OCI-LY3 (cell line): ENCODE measurements at regions not wholly inside any gene's neighbourhood (a gene's known extent, or its start where the extent isn't known, plus 50 kb on each side); places are given as distances from the start of the nearest gene placed in this dataset.

Source experiments
- H2AFZ ChIP-seq: fragments of 200-600, 300-600 bp; shearing (Covaris generic); 2 replicates; pipeline ENCODE4 v1.6.0; 2014; ENCODE audit warnings: antibody characterized with exemption, low read depth, low read length
- H3K27ac ChIP-seq: fragments of 200-600, 300-600 bp; sonication (generic); 2 replicates; pipeline ENCODE4 v1.5.1; 2014; ENCODE audit warnings: mild to moderate bottlenecking, low read length, moderate library complexity, mixed read lengths
- H3K27me3 ChIP-seq: fragments of 200-600, 300-600 bp; sonication (generic); 2 replicates; pipeline ENCODE4 v1.6.1; 2014; ENCODE audit warnings: low read depth, low read length, mixed read lengths
- H3K36me3 ChIP-seq: fragments of 200-600, 300-600 bp; sonication (generic); replicated peaks from 2 replicates; pipeline ENCODE3; 2014; ENCODE audit warnings: low read depth, low read length, mixed read lengths
- H3K4me1 ChIP-seq: fragments of 300-600, 200-600 bp; sonication (generic); 2 replicates; pipeline ENCODE4 v1.6.1; 2014; ENCODE audit warnings: low read length, mixed read lengths
- H3K4me2 ChIP-seq: fragments of 200-600, 300-600 bp; sonication (generic); 2 replicates; pipeline ENCODE4 v1.6.1; 2014; ENCODE audit warnings: low read length, mixed read lengths
- H3K4me3 ChIP-seq: fragments of 300-600, 200-600 bp; sonication (generic); 2 replicates; pipeline ENCODE4 v1.5.1; 2014; ENCODE audit warnings: antibody characterized with exemption, mild to moderate bottlenecking, low read length, moderate library complexity
- H3K79me2 ChIP-seq: fragments of 300-600, 200-600 bp; shearing (Covaris generic); 2 replicates; pipeline ENCODE4 v1.6.1; 2014; ENCODE audit warnings: mild to moderate bottlenecking, low read length, mixed read lengths
- H3K9ac ChIP-seq: fragments of 300-600, 200-600 bp; shearing (Covaris generic); 2 replicates; pipeline ENCODE4 v1.6.0; 2014; ENCODE audit warnings: mild to moderate bottlenecking, low read length, moderate library complexity
- H3K9me3 ChIP-seq: fragments of 200-600, 300-600 bp; shearing (Covaris generic); 2 replicates; pipeline ENCODE4 v1.6.1; 2014; ENCODE audit warnings: low read length, mixed read lengths; ENCODE audit not compliant: insufficient read depth
- H4K20me1 ChIP-seq: fragments of 200-600, 300-600 bp; sonication (generic); 2 replicates; pipeline ENCODE4 v1.6.1; 2016; ENCODE audit warnings: low read length, mixed read lengths; ENCODE audit not compliant: insufficient read depth
- EZH2phosphoT487 ChIP-seq: fragments of 200-600 bp; shearing (Covaris generic); IDR thresholded peaks from 2 replicates; pipeline ENCODE4 v1.6.1; 2018; ENCODE audit warnings: antibody characterized with exemption, mixed run types, low read depth
- TF ChIP-seq, protein P1 (sequence below): fragments of 200-600, 300-600 bp; sonication (generic); IDR thresholded peaks from 2 replicates; pipeline ENCODE4 v1.5.1; 2014; ENCODE audit warnings: antibody characterized with exemption, low read length, low read depth

DNA sequence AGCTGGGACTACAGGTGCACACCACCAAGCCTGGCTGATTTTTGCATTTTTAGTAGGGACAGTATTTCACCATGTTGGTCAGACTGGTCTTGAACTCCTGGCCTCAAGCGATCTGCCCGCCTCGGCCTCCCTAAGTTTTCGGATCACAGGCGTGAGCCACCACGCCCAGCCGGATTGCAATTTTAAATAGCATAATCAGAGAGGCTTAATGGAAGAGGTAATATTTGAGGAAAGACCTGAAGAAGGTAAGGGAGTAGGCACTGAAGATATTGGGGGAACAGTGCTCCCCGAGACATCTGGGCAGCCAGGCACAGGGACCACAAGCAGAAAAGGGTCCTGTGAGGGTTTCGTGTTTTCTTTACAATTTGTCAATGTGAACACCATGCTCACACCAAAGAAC is 61.4 kb upstream of the USP6NL start:
- no peak overlapping the region for H3K27ac ChIP-seq
- no peak for TF ChIP-seq EZH2phosphoT487
- TF ChIP-seq, protein P1, sequence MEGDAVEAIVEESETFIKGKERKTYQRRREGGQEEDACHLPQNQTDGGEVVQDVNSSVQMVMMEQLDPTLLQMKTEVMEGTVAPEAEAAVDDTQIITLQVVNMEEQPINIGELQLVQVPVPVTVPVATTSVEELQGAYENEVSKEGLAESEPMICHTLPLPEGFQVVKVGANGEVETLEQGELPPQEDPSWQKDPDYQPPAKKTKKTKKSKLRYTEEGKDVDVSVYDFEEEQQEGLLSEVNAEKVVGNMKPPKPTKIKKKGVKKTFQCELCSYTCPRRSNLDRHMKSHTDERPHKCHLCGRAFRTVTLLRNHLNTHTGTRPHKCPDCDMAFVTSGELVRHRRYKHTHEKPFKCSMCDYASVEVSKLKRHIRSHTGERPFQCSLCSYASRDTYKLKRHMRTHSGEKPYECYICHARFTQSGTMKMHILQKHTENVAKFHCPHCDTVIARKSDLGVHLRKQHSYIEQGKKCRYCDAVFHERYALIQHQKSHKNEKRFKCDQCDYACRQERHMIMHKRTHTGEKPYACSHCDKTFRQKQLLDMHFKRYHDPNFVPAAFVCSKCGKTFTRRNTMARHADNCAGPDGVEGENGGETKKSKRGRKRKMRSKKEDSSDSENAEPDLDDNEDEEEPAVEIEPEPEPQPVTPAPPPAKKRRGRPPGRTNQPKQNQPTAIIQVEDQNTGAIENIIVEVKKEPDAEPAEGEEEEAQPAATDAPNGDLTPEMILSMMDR, result no peak
- H3K36me3 ChIP-seq, result no peaks in the 10 kb centered on the region
- H3K79me2 ChIP-seq, result no peaks in the 10 kb centered on the region
- no peaks in the 10 kb centered on the region for H3K9me3 ChIP-seq
- H3K4me3 ChIP-seq, result no peak overlapping the region
- H2AFZ ChIP-seq, result no peak overlapping the region
- H3K9ac ChIP-seq, result no peak overlapping the region
- peaks cover 32% of the 10 kb centered on the region for H3K27me3 ChIP-seq
- H4K20me1 ChIP-seq, result no peaks in the 10 kb centered on the region
- peaks cover 42% of the 10 kb centered on the region for H3K4me1 ChIP-seq
- no peak overlapping the region for H3K4me2 ChIP-seq

DNA sequence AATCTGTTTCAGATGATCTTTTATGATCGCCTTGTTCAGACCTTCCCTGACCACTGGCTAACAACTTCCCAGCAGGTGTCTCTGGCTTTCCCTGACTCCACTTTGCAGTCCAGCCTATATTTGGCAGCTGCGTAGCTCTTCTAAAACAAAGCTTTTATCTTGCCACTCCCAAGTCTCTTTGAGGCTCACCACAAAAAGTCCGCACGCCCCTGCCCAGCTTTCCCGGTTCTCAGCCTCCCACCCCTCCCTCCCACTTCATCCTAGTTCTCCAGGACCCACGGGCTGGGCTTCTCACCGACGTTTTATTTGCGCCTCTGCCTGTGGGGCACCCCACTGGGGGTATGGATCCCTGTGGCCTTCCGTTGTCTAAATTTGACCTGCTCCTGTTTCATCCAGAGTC is 58.9 kb upstream of the USP6NL start:
- peaks cover 46% of the 10 kb centered on the region for H3K4me1 ChIP-seq
- H3K4me3 ChIP-seq, result no peak overlapping the region

DNA sequence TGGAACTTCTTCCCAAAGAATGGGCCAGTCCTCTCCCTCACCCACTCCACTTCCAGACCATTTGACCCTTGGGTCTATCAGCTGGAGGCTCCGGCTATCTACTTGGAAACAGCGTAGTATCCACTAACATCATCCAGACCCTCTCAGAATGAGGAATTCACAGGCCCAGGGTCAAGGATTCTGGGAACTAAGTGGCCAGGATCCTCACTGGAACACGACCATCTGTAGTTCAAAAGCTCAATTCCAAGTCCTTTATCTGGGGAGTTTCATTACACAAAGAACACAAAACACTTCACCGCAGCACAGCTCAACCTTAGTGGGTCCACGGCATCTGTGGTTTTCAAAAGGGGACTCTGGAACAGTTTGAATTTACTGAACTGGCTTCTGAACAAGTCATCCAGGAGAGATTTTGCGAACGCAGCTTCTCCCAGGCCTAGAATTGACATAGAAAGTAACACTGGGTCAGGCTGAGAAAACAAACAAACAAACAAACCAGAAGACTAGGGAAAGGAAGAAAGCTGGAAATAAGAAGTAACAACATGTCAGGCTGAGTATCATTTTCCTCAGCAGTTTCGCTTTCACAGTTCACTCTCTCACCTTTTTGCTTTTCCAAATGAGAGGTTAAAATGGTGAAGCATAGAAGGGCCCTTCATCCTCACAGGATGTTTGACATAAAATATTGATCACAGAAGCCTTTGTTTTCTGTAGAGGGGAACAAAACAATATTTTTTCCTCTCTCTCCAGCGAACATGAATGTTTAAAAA is 57.6 kb upstream of the USP6NL start:
- peak overlapping the region; percentile 40 for H3K4me2 ChIP-seq

More for the DNA sequence above, 58.9 kb upstream of the USP6NL start:
- H4K20me1 ChIP-seq, result no peaks in the 10 kb centered on the region
- peaks cover 9% of the 10 kb centered on the region for H3K36me3 ChIP-seq
- TF ChIP-seq, protein P1, result no peak
- TF ChIP-seq EZH2phosphoT487, result no peak
- H3K27me3 ChIP-seq, result peaks cover 34% of the 10 kb centered on the region
- H3K4me2 ChIP-seq, result no peak overlapping the region
- no peak overlapping the region for H3K27ac ChIP-seq
- peaks cover 10% of the 10 kb centered on the region for H3K9me3 ChIP-seq
- H3K79me2 ChIP-seq, result no peaks in the 10 kb centered on the region
- H3K9ac ChIP-seq, result no peak overlapping the region
- no peak overlapping the region for H2AFZ ChIP-seq

DNA sequence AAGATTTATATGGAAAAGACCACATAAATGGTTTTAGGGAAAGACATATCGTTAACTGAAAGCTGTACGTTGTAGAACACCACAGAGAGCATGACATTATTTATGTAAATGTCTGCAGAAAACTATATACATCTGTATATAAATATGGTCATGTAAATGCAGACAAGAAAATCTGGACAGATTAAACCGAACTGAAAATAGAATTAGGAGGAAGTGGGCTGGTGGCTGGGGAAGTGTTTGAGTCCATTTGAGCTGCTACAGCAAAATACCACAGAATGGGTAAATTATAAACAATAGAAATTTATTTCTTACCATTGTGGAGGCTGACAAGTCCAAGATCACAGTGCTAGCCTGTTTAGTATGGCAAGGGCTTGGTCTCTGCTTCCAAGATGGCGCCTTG is 56.3 kb upstream of the USP6NL start:
- H3K9ac ChIP-seq, result no peak overlapping the region
- no peak for TF ChIP-seq EZH2phosphoT487
- TF ChIP-seq, protein P1, result no peak
- peaks cover 10% of the 10 kb centered on the region for H3K9me3 ChIP-seq
- H3K79me2 ChIP-seq, result no peaks in the 10 kb centered on the region
- no peak overlapping the region for H2AFZ ChIP-seq
- H3K4me1 ChIP-seq, result peaks cover 37% of the 10 kb centered on the region
- H3K4me2 ChIP-seq, result peak overlapping the region; percentile 45; the same call in 1 of the 2 replicates
- H4K20me1 ChIP-seq, result no peaks in the 10 kb centered on the region
- H3K27me3 ChIP-seq, result peaks cover 29% of the 10 kb centered on the region
- peaks cover 9% of the 10 kb centered on the region for H3K36me3 ChIP-seq
- no peak overlapping the region for H3K27ac ChIP-seq
- H3K4me3 ChIP-seq, result no peak overlapping the region

More for the DNA sequence above, 57.6 kb upstream of the USP6NL start:
- no peak for TF ChIP-seq EZH2phosphoT487
- TF ChIP-seq, protein P1, result no peak
- Histone ChIP-seq H3K27me3 (peaks cover 38% of the 10 kb centered on the region), H3K4me3 (peak overlapping the region; percentile 18; the same call in 1 of the 2 replicates), H4K20me1 (no peaks in the 10 kb centered on the region), H3K79me2 (no peaks in the 10 kb centered on the region), H3K9ac (no peak overlapping the region), H2AFZ (no peak overlapping the region), H3K4me1 (peaks cover 44% of the 10 kb centered on the region), H3K9me3 (peaks cover 10% of the 10 kb centered on the region), H3K36me3 (peaks cover 9% of the 10 kb centered on the region), H3K27ac (no peak overlapping the region)
